Central memory CD8-positive, alpha-beta T cell (primary cell): ENCODE measurements at regions not wholly inside any gene's neighbourhood (a gene's known extent, or its start where the extent isn't known, plus 50 kb on each side); places are given as distances from the start of the nearest gene placed in this dataset.

Experiments
- ATAC-seq: fragments of 150-1000 bp; cut with Tn5 transposase; replicated peaks from 2 replicates; pipeline ENCODE4 v1.10.0; 2022; ENCODE audit warnings: mild to moderate bottlenecking, moderate FRiP score, moderate number of reproducible peaks; ENCODE audit not compliant: poor library complexity, severe bottlenecking; ENCODE audit errors: extremely low read depth
- DNase-seq, 2 donors: peaks; one replicate each; pipeline ENCODE4 v3.0.0; 2021; ENCODE audit warnings: low spot score in 2 of 2
- H3K27ac Mint-ChIP-seq: one replicate; pipeline ENCODE4 v1.8.0; 2022; ENCODE audit warnings: low read depth, mild to moderate bottlenecking, moderate library complexity, mixed read lengths
- H3K27me3 Mint-ChIP-seq: one replicate; pipeline ENCODE4 v1.8.0; 2022; ENCODE audit warnings: mixed read lengths
- H3K36me3 Mint-ChIP-seq: one replicate; pipeline ENCODE4 v1.8.0; 2022; ENCODE audit warnings: mild to moderate bottlenecking, moderate library complexity, mixed read lengths; ENCODE audit not compliant: insufficient read depth
- H3K4me1 Mint-ChIP-seq: one replicate; pipeline ENCODE4 v1.8.0; 2022; ENCODE audit warnings: mixed read lengths
- H3K4me3 Mint-ChIP-seq: one replicate; pipeline ENCODE4 v1.8.0; 2022; ENCODE audit warnings: mild to moderate bottlenecking, moderate library complexity, mixed read lengths
- H3K9me3 Mint-ChIP-seq: one replicate; pipeline ENCODE4 v1.8.0; 2022; ENCODE audit warnings: mixed read lengths

- Mint-ChIP-seq H3K9me3 (no peaks in the 10 kb centered on the region), H3K4me1 (no peaks in the 10 kb centered on the region), H3K4me3 (no peak overlapping the region), H3K27ac (no peak overlapping the region), H3K36me3 (no peaks in the 10 kb centered on the region), H3K27me3 (peaks cover 10% of the 10 kb centered on the region)
- ATAC-seq: no peak
- no peak for DNase-seq
Measured at GRCh38 chr9:134230942-134231325, 66.6 kb upstream of the RNU6ATAC start.

GRCh38 chr9:134231330-134231745, 67.0 kb upstream of the RNU6ATAC start:
- no peak for ATAC-seq
- no peak for DNase-seq
- no peak overlapping the region for H3K27ac Mint-ChIP-seq
- H3K27me3 Mint-ChIP-seq: peaks cover 10% of the 10 kb centered on the region
- H3K36me3 Mint-ChIP-seq: no peaks in the 10 kb centered on the region
- H3K4me1 Mint-ChIP-seq: no peaks in the 10 kb centered on the region
- H3K9me3 Mint-ChIP-seq: no peaks in the 10 kb centered on the region
- H3K4me3 Mint-ChIP-seq: no peak overlapping the region

DNA sequence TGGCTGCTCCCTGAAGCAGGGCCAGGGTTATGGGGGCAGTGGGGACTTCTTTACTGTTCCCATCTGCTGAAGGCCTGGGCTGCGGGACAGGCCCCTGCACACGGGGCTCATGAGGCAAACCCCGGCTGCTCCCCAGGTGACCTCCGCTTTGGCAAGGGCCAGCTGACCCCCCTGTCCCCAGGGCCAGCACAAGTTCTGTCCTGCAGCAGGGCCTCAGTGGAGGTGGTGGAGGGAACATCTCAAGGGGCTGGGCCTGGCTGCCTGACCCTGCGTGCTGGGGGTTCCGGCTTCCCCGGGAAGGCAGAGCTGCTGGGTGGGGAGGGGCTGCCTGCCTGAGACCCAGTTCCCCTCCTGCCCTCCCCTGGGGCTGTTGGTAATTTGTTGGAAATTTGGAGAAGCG, 67.4 kb upstream of the RNU6ATAC start:
- Mint-ChIP-seq H3K4me3 (no peak overlapping the region), H3K27ac (no peak overlapping the region), H3K9me3 (no peaks in the 10 kb centered on the region), H3K27me3 (peaks cover 10% of the 10 kb centered on the region), H3K4me1 (no peaks in the 10 kb centered on the region), H3K36me3 (no peaks in the 10 kb centered on the region)
- DNase-seq (no peak), ATAC-seq (no peak)

- no peak overlapping the region for H3K4me3 Mint-ChIP-seq
- peaks cover 10% of the 10 kb centered on the region for H3K27me3 Mint-ChIP-seq
- H3K4me1 Mint-ChIP-seq: no peaks in the 10 kb centered on the region
- no peak overlapping the region for H3K27ac Mint-ChIP-seq
- DNase-seq: no peak
- no peaks in the 10 kb centered on the region for H3K9me3 Mint-ChIP-seq
- H3K36me3 Mint-ChIP-seq: no peaks in the 10 kb centered on the region
- no peak for ATAC-seq
Measured at GRCh38 chr9:134233022-134233421, 68.7 kb upstream of the RNU6ATAC start.

- peaks cover 11% of the 10 kb centered on the region for H3K27me3 Mint-ChIP-seq
- ATAC-seq: no peak
- no peaks in the 10 kb centered on the region for H3K4me1 Mint-ChIP-seq
- H3K4me3 Mint-ChIP-seq: no peak overlapping the region
- no peak for DNase-seq
- no peak overlapping the region for H3K27ac Mint-ChIP-seq
- H3K9me3 Mint-ChIP-seq: no peaks in the 10 kb centered on the region
- H3K36me3 Mint-ChIP-seq: no peaks in the 10 kb centered on the region
Measured at GRCh38 chr9:134234001-134234660, 69.8 kb upstream of the RNU6ATAC start.

GRCh38 chr9:134234687-134235359, 70.5 kb upstream of the RNU6ATAC start:
- Mint-ChIP-seq H3K27me3 (peaks cover 18% of the 10 kb centered on the region), H3K36me3 (no peaks in the 10 kb centered on the region), H3K27ac (no peak overlapping the region), H3K4me1 (no peaks in the 10 kb centered on the region), H3K4me3 (no peak overlapping the region), H3K9me3 (no peaks in the 10 kb centered on the region)
- ATAC-seq: no peak
- DNase-seq: no peak

DNA sequence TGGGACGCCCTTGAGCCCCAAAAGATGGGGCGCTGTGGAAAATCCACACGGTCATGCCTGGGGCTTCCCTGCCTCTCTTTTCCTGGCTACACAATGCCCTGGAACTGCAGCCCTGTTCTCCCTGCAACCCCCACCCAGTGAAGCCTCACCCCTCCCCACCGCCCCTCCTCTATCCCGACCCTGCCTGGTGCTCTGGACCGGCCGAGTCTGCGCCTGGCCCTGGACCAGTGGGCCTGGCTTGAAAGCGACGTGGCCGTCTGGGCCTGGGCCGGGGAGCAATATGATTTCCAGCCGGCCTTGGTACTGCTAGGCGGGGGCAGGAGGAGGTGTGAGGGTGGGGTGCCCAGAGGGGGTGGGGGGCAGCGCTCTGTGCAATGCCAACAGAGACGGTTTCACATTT, 71.0 kb upstream of the RNU6ATAC start:
- ATAC-seq (no peak), DNase-seq (no peak)
- H3K4me3 Mint-ChIP-seq: no peak overlapping the region
- no peak overlapping the region for H3K27ac Mint-ChIP-seq
- no peaks in the 10 kb centered on the region for H3K36me3 Mint-ChIP-seq
- H3K27me3 Mint-ChIP-seq: peaks cover 23% of the 10 kb centered on the region
- H3K9me3 Mint-ChIP-seq: no peaks in the 10 kb centered on the region
- H3K4me1 Mint-ChIP-seq: no peaks in the 10 kb centered on the region

DNA sequence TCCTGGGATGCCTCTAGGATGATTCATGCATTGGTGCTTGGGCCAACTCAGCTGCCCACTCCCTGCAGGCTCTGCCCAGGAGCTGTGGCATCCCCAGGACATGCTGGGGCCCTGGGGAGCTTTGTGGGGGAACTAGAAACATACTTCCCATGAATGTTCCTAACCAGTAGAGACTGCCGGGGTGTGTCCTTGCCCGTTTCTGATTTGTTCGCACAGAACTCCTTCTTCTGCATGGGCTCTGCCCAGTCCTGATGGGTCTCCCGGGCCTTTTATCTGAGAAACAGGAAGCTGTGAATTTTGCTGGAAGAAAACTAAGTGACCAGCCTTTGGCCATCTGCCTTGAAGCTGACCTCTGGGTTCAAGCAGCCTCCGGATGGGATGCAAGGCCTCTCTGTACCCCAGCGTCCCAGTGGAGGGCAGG, 71.6 kb upstream of the RNU6ATAC start:
- DNase-seq (no peak), ATAC-seq (no peak)
- H3K9me3 Mint-ChIP-seq: no peaks in the 10 kb centered on the region
- H3K27me3 Mint-ChIP-seq: peaks cover 27% of the 10 kb centered on the region
- H3K27ac Mint-ChIP-seq: no peak overlapping the region
- no peaks in the 10 kb centered on the region for H3K36me3 Mint-ChIP-seq
- H3K4me3 Mint-ChIP-seq: no peak overlapping the region
- H3K4me1 Mint-ChIP-seq: no peaks in the 10 kb centered on the region

- H3K27ac Mint-ChIP-seq: no peak overlapping the region
- H3K9me3 Mint-ChIP-seq: no peaks in the 10 kb centered on the region
- H3K36me3 Mint-ChIP-seq: no peaks in the 10 kb centered on the region
- H3K4me3 Mint-ChIP-seq: no peak overlapping the region
- H3K27me3 Mint-ChIP-seq: peaks cover 27% of the 10 kb centered on the region
- DNase-seq (no peak), ATAC-seq (no peak)
- H3K4me1 Mint-ChIP-seq: no peaks in the 10 kb centered on the region
Measured at GRCh38 chr9:134236935-134237629, 72.7 kb upstream of the RNU6ATAC start.

GRCh38 chr9:134237630-134238265, 73.4 kb upstream of the RNU6ATAC start:
- Mint-ChIP-seq H3K36me3 (no peaks in the 10 kb centered on the region), H3K27me3 (peaks cover 33% of the 10 kb centered on the region), H3K4me3 (no peak overlapping the region), H3K4me1 (peaks cover 4% of the 10 kb centered on the region), H3K27ac (no peak overlapping the region), H3K9me3 (no peaks in the 10 kb centered on the region)
- DNase-seq (no peak), ATAC-seq (no peak)

- Mint-ChIP-seq H3K27ac (no peak overlapping the region), H3K4me3 (no peak overlapping the region), H3K9me3 (no peaks in the 10 kb centered on the region), H3K27me3 (peaks cover 36% of the 10 kb centered on the region), H3K36me3 (no peaks in the 10 kb centered on the region), H3K4me1 (peaks cover 12% of the 10 kb centered on the region)
- ATAC-seq: no peak
- no peak for DNase-seq
Measured at GRCh38 chr9:134239130-134239903, 75.0 kb upstream of the RNU6ATAC start.

GRCh38 chr9:134239939-134240338, 75.6 kb upstream of the RNU6ATAC start:
- no peaks in the 10 kb centered on the region for H3K36me3 Mint-ChIP-seq

More at GRCh38 chr9:134239939-134240338, 75.6 kb upstream of the RNU6ATAC start:
- Mint-ChIP-seq H3K27ac (no peak overlapping the region), H3K4me3 (no peak overlapping the region), H3K9me3 (no peaks in the 10 kb centered on the region), H3K4me1 (peaks cover 12% of the 10 kb centered on the region), H3K27me3 (peaks cover 41% of the 10 kb centered on the region)
- DNase-seq: no peak
- ATAC-seq: no peak
